Endothelial cell of umbilical vein (primary cell): ENCODE measurements at regions not wholly inside any gene's neighbourhood (a gene's known extent, or its start where the extent isn't known, plus 50 kb on each side); places are given as distances from the start of the nearest gene placed in this dataset.

Source experiments
- EZH2 ChIP-seq: IDR thresholded peaks from 2 replicates; pipeline ENCODE4 v1.6.1; 2012; ENCODE audit warnings: borderline replicate concordance, low read depth, mild to moderate bottlenecking, moderate library complexity, low read length, inconsistent platforms; ENCODE audit not compliant: severe bottlenecking
- JUN ChIP-seq: IDR thresholded peaks from 2 replicates; pipeline ENCODE4 v1.6.1; 2011; ENCODE audit warnings: borderline replicate concordance, low read depth; ENCODE audit not compliant: insufficient read length, insufficient read depth
- POLR2AphosphoS5 ChIP-seq: IDR thresholded peaks from 2 replicates; pipeline ENCODE4 v1.6.1; 2012; ENCODE audit warnings: low read depth, mild to moderate bottlenecking, control low read depth, low read length, moderate library complexity; ENCODE audit not compliant: insufficient read depth
- TF ChIP-seq, protein P1 (sequence below), 2 donors: IDR thresholded peaks; 1 replicate in 1 of 2; 2 replicates in 1 of 2; pipeline ENCODE4 v1.5.1; 2011; ENCODE audit warnings: low read length in 2 of 2, mild to moderate bottlenecking in 2 of 2, moderate library complexity in 2 of 2, control low read depth in 1 of 2, inconsistent platforms in 1 of 2, low read depth in 1 of 2; ENCODE audit not compliant: insufficient read depth in 1 of 2; ENCODE audit errors: extremely low read depth in 1 of 2
- TF ChIP-seq, protein P2 (sequence below): IDR thresholded peaks from 2 replicates; pipeline ENCODE4 v1.6.1; 2011; ENCODE audit not compliant: insufficient read depth, insufficient read length

DNA sequence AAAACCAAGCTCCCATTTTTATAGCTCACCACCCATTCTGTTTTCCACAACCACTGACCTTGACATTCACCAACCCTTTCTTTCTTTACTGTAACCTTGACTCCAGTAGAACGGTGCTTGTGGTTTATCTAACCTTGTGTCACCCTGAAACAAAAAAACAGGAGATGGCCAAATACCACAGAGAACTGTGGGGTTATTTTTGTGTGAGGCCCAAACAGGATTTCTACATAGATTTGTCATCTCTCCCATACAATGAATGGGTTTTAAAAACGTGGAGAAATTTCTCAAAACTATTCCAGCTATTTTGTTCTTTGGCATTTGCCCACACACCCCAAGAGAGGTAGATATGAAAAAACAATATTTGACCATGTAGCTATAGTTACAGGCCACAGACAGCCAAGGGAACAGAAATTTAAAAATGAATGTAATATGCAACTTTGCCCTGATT, 231.3 kb upstream of the TANK start:
- TF ChIP-seq JUN, result no peak
- TF ChIP-seq, protein P1, sequence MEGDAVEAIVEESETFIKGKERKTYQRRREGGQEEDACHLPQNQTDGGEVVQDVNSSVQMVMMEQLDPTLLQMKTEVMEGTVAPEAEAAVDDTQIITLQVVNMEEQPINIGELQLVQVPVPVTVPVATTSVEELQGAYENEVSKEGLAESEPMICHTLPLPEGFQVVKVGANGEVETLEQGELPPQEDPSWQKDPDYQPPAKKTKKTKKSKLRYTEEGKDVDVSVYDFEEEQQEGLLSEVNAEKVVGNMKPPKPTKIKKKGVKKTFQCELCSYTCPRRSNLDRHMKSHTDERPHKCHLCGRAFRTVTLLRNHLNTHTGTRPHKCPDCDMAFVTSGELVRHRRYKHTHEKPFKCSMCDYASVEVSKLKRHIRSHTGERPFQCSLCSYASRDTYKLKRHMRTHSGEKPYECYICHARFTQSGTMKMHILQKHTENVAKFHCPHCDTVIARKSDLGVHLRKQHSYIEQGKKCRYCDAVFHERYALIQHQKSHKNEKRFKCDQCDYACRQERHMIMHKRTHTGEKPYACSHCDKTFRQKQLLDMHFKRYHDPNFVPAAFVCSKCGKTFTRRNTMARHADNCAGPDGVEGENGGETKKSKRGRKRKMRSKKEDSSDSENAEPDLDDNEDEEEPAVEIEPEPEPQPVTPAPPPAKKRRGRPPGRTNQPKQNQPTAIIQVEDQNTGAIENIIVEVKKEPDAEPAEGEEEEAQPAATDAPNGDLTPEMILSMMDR (IDR thresholded peaks at IDR 0.05; ENCODE audit: extremely low read depth in 1 of 2, insufficient read depth in 1 of 2, low read depth in 1 of 2, low read length in 2 of 2), result no peak
- TF ChIP-seq EZH2, result no peak
- TF ChIP-seq, protein P2, sequence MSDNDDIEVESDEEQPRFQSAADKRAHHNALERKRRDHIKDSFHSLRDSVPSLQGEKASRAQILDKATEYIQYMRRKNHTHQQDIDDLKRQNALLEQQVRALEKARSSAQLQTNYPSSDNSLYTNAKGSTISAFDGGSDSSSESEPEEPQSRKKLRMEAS, result no peak
- TF ChIP-seq POLR2AphosphoS5, result no peak
